Activated CD4-positive, alpha-beta T cell treated with anti-CD3 and anti-CD28 coated beads, Interleukin-2, amount 10 ng/mL, durations not matched to agents 7 days and 5 days (primary cell): ENCODE measurements at regions not wholly inside any gene's neighbourhood (a gene's known extent, or its start where the extent isn't known, plus 50 kb on each side); places are given as distances from the start of the nearest gene placed in this dataset.
A peak's percentile ranks its signal among the peaks of the same experiment; 100 is the strongest.
"Not testable (repeated sequence)": the region's sequence is repeated elsewhere in the genome, so short reads cannot be mapped to it uniquely, and the experiment has no call there.

ENCODE experiments used
- CTCF ChIA-PET: fragments of 350-600 bp; sonication (Branson Sonifier 250); formaldehyde crosslinking; loops from one replicate; lab custom pipeline; 2021; ENCODE audit warnings: antibody characterized with exemption; lab: Charles Lee
- POLR2A ChIA-PET: fragments of 350-600 bp; sonication (Branson Sonifier 250); formaldehyde crosslinking; loops from one replicate; lab custom pipeline; 2021; ENCODE audit warnings: antibody characterized with exemption; lab: Charles Lee
- DNase-seq: peaks from one replicate; pipeline ENCODE4 v3.0.0-alpha.2; 2020
- H3K27ac Mint-ChIP-seq: one replicate; pipeline ENCODE4 v1.8.0; 2021; ENCODE audit warnings: mild to moderate bottlenecking, moderate library complexity, mixed read lengths
- H3K27me3 Mint-ChIP-seq: one replicate; pipeline ENCODE4 v1.8.0; 2021; ENCODE audit warnings: mixed read lengths
- H3K36me3 Mint-ChIP-seq: one replicate; pipeline ENCODE4 v1.8.0; 2021; ENCODE audit warnings: low read depth, mixed read lengths
- H3K4me1 Mint-ChIP-seq: one replicate; pipeline ENCODE4 v1.8.0; 2021; ENCODE audit warnings: mixed read lengths
- H3K4me3 Mint-ChIP-seq: one replicate; pipeline ENCODE4 v1.8.0; 2021; ENCODE audit warnings: mild to moderate bottlenecking, moderate library complexity, mixed read lengths
- H3K9me3 Mint-ChIP-seq: one replicate; pipeline ENCODE4 v1.8.0; 2021; ENCODE audit warnings: mixed read lengths

- ChIA-PET POLR2A (no interaction called here), CTCF (interaction anchor here (0.6 to 3.2 kb wide), 16 partner anchors 8 to 787 kb away, joined by 3 to 24 read pairs (median 4); no protein-coding TSS in a partner anchor)
- no peak for DNase-seq
- Mint-ChIP-seq H3K27ac (no peak overlapping the region), H3K4me1 (peaks cover 13% of the 10 kb centered on the region), H3K4me3 (peak overlapping the region; percentile 79), H3K27me3 (no peaks in the 10 kb centered on the region), H3K9me3 (no peaks in the 10 kb centered on the region), H3K36me3 (no peaks in the 10 kb centered on the region)
Measured at GRCh38 chr13:95403349-95404140, 102.3 kb upstream of the ABCC4 start.

- Mint-ChIP-seq H3K36me3 (no peaks in the 10 kb centered on the region), H3K27ac (peak overlapping the region; percentile 65), H3K27me3 (no peaks in the 10 kb centered on the region), H3K9me3 (no peaks in the 10 kb centered on the region), H3K4me1 (peaks cover 13% of the 10 kb centered on the region), H3K4me3 (peak overlapping the region; percentile 79)
- ChIA-PET POLR2A (interaction anchor here (0.6 kb wide), 1 partner anchor 215 kb away, joined by 6 read pairs; no protein-coding TSS in a partner anchor), CTCF (interaction anchor here (0.6 to 3.2 kb wide), 17 partner anchors 8 to 788 kb away, joined by 3 to 24 read pairs (median 4); no protein-coding TSS in a partner anchor)
- peak; percentile 81 for DNase-seq
Measured at GRCh38 chr13:95404141-95404882, 103.1 kb upstream of the ABCC4 start.

DNA sequence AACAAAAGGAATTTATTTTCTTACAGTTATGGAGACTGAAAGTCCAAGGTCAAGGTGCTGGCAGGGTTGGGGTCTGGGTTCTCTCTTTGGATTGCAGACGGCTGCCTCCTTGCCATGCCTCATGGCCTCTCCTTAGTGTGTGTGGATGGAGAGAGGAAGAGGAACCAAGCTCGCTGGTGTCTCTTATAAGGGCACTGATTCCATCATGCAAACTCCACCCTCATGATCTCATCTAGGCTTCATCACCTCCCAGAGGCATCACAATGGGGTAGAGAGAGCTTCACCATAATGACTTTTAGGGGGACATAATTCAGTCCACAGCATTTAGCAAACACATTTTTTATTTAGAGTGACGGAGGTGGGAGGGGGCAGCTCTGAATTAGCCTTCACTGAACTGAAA is 104.9 kb upstream of the ABCC4 start:
- no peak overlapping the region for H3K27ac Mint-ChIP-seq
- peaks cover 13% of the 10 kb centered on the region for H3K4me1 Mint-ChIP-seq
- no peaks in the 10 kb centered on the region for H3K27me3 Mint-ChIP-seq
- DNase-seq = no peak
- no peaks in the 10 kb centered on the region for H3K36me3 Mint-ChIP-seq
- ChIA-PET CTCF (interaction anchor here (1.0 to 3.2 kb wide), 3 partner anchors 25 to 721 kb away, joined by 3 to 24 read pairs (median 3); no protein-coding TSS in a partner anchor), POLR2A (no interaction called here)
- no peak overlapping the region for H3K4me3 Mint-ChIP-seq
- no peaks in the 10 kb centered on the region for H3K9me3 Mint-ChIP-seq

DNA sequence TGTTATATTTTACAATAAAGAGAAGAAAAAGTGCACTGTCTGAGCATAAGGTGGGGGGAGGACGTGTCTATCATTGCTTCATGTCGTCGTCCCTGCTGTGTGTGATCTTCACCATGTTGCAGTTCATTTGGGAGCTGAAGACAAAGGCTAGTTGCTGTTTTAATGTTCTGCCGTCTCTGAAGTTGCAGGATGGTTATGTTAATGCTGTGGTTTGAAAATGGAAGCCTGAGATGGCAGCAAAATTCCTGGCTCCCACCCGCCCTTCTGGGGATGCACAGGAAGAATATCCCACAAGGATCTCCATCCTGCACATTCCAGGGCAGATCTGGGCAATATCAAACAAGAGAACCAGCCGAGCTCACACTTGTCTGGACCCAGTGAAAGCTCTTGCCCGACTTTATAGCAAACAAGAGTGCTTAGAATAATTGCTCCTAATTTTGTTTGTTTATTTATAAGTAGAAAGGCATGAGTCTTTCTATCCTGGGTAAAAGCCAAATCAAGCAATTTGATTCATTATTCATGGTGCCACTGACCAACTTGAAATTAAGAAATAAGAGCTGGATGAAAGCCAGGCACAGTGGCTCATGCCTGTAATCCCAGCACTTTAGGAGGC is 110.3 kb upstream of the ABCC4 start:
- no peaks in the 10 kb centered on the region for H3K27me3 Mint-ChIP-seq
- CTCF ChIA-PET = interaction anchor here (1.0 kb wide), 1 partner anchor 11 kb away, joined by 3 read pairs; no protein-coding TSS in a partner anchor
- no peaks in the 10 kb centered on the region for H3K4me1 Mint-ChIP-seq
- POLR2A ChIA-PET = no interaction called here
- no peak for DNase-seq
- no peaks in the 10 kb centered on the region for H3K9me3 Mint-ChIP-seq
- H3K36me3 Mint-ChIP-seq = no peaks in the 10 kb centered on the region
- H3K4me3 Mint-ChIP-seq = no peak overlapping the region
- H3K27ac Mint-ChIP-seq = no peak overlapping the region

DNA sequence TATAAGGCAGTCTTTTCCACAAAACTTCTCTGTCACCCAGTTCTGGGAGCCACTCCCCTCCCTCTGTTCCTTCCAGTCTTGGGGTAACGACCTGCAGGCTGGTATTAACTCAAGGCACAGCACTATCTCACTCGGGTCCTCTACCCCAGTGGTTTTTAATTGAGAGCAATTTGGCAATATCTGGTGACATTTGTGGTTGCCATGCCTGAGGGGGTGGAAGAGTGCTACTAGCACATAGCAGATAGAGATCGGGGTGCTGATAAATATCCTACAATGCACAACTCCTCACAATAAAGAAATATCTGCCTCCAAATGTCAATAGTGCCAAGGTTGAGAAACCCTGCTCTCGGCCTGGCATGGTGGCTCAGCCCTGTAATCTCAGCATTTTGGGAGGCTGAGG is 117.7 kb upstream of the ABCC4 start:
- Mint-ChIP-seq H3K27ac (no peak overlapping the region), H3K4me1 (no peaks in the 10 kb centered on the region), H3K4me3 (no peak overlapping the region), H3K9me3 (no peaks in the 10 kb centered on the region), H3K36me3 (no peaks in the 10 kb centered on the region), H3K27me3 (peaks cover 3% of the 10 kb centered on the region)
- ChIA-PET CTCF (interaction anchor here (0.8 kb wide), 1 partner anchor 17 kb away, joined by 3 read pairs; no protein-coding TSS in a partner anchor), POLR2A (no interaction called here)
- no peak for DNase-seq

DNA sequence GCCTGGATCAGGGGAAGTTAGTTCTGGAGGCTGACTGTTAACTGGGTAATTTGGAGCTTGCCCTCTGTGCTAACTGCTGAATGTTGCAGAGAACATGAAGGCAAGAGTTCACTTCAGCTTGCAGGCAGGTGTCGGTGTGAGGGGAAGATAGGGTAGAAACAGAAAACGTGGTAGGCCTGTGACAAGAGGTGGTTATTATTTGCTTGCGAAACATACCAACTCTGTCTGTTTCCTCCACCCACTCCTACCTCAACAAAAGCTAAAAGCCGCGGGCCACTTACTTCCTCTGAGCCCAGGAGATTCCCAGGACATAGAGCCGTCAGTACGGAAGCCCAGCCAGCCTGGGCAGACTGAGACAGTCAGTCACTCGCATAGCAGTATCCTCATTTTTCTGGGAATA is 119.2 kb upstream of the ABCC4 start:
- ChIA-PET CTCF (interaction anchor here (0.6 kb wide), 1 partner anchor 62 kb away, joined by 3 read pairs; no protein-coding TSS in a partner anchor), POLR2A (no interaction called here)
- Mint-ChIP-seq H3K9me3 (no peaks in the 10 kb centered on the region), H3K4me3 (no peak overlapping the region), H3K36me3 (no peaks in the 10 kb centered on the region), H3K27me3 (peaks cover 3% of the 10 kb centered on the region), H3K27ac (no peak overlapping the region), H3K4me1 (no peaks in the 10 kb centered on the region)
- no peak for DNase-seq

DNA sequence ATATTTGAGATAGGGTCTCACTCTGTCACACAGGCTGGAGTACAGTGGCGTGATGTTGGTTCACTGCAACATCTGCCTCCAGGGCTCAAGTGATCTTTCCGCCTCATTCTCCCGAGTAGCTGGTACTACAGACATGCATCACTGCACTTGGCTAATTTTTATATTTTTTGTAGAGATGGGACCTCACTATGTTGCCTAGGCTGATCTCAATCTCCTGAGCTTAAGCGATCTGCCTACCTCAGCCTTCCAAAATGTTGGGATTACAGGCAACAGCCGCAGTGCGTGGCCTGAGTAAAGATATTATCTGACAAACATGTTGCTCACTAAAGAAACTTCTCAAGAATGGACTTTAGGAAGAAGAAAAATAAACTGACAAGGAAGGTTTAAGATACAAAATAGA is 125.4 kb upstream of the ABCC4 start:
- CTCF ChIA-PET = no interaction called here
- no peak overlapping the region for H3K27ac Mint-ChIP-seq

DNA sequence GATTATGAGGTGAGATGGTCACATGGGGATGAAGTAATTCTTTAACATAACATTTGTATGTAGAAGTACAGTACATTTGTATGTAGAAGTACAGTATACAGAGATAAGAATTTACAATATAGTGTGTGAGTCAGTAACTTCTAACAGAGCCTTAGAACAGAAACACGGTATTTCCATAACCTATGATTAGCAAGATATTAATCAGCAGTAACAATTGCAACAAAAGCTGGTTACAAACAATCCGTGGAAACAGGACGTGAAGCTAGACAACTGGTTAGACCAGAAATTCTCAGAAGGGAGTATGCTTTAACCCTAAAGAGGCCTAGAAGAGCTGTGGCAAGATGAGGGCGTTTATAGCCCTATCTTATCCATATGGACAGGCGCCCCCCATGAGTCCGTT is 122.0 kb upstream of the CLDN10 start:
- H3K9me3 Mint-ChIP-seq, H3K4me3 Mint-ChIP-seq, CTCF ChIA-PET, POLR2A ChIA-PET, DNase-seq, H3K36me3 Mint-ChIP-seq, H3K27ac Mint-ChIP-seq, H3K27me3 Mint-ChIP-seq, H3K4me1 Mint-ChIP-seq: not testable (repeated sequence)

More for the DNA sequence above, 125.4 kb upstream of the ABCC4 start:
- Mint-ChIP-seq H3K4me1 (no peaks in the 10 kb centered on the region), H3K9me3 (no peaks in the 10 kb centered on the region), H3K4me3 (no peak overlapping the region), H3K36me3 (no peaks in the 10 kb centered on the region), H3K27me3 (no peaks in the 10 kb centered on the region)
- POLR2A ChIA-PET = no interaction called here
- no peak for DNase-seq

GRCh38 chr13:95432141-95432540 is 120.4 kb upstream of the CLDN10 start:
- no peaks in the 10 kb centered on the region for H3K27me3 Mint-ChIP-seq
- CTCF ChIA-PET = no interaction called here
- no peak for DNase-seq
- no peak overlapping the region for H3K4me3 Mint-ChIP-seq
- no peak overlapping the region for H3K27ac Mint-ChIP-seq
- no peaks in the 10 kb centered on the region for H3K4me1 Mint-ChIP-seq
- POLR2A ChIA-PET = no interaction called here
- H3K9me3 Mint-ChIP-seq = no peaks in the 10 kb centered on the region
- H3K36me3 Mint-ChIP-seq = no peaks in the 10 kb centered on the region

DNA sequence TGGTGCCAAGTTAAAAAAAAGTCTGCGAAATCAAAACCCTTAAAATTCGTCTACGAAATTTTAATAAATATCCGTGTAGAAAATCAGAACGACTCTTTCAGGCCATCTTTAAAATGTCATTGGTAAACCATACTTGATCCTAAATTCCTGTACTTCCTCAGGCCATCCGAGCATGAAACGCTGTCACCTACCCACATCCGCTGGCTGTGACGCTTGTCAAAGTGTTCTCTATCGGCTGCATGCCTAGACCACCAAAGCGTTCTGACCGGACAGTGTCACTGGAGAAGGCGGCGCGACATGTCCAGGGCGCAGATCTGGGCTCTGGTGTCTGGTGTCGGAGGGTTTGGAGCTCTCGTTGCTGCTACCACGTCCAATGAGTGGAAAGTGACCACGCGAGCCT is 119.0 kb upstream of the CLDN10 start:
- no peaks in the 10 kb centered on the region for H3K4me1 Mint-ChIP-seq
- no peaks in the 10 kb centered on the region for H3K36me3 Mint-ChIP-seq
- H3K27ac Mint-ChIP-seq = no peak overlapping the region
- no peaks in the 10 kb centered on the region for H3K27me3 Mint-ChIP-seq
- ChIA-PET POLR2A (no interaction called here), CTCF (no interaction called here)
- no peaks in the 10 kb centered on the region for H3K9me3 Mint-ChIP-seq
- DNase-seq = no peak
- no peak overlapping the region for H3K4me3 Mint-ChIP-seq

GRCh38 chr13:95434111-95434510 is 118.4 kb upstream of the CLDN10 start:
- no peaks in the 10 kb centered on the region for H3K9me3 Mint-ChIP-seq
- no peak overlapping the region for H3K4me3 Mint-ChIP-seq

DNA sequence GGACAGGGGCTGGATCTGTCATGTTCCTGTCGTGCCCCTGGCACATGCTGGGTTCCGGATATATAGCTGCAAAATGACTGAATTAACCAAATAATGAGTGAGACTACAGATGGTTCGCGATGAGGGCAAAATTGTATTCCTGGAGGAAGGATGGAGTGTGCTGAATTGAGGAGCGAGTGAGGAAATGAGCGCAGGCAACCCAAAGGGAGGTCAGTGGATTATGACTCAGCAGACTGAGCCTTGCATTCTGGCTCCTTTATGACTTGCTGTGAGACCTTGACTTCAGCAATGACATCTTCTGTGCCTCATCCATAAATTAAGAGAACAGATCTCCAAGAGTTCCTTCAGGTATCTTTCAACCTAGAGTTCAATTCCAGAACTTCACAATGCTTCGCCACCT is 115.0 kb upstream of the CLDN10 start:
- Mint-ChIP-seq H3K27ac (no peak overlapping the region), H3K27me3 (no peaks in the 10 kb centered on the region), H3K9me3 (no peaks in the 10 kb centered on the region), H3K4me1 (no peaks in the 10 kb centered on the region), H3K4me3 (no peak overlapping the region), H3K36me3 (no peaks in the 10 kb centered on the region)
- ChIA-PET CTCF (no interaction called here), POLR2A (no interaction called here)
- DNase-seq = no peak

More at GRCh38 chr13:95434111-95434510, 118.4 kb upstream of the CLDN10 start:
- Mint-ChIP-seq H3K27ac (no peak overlapping the region), H3K4me1 (no peaks in the 10 kb centered on the region), H3K36me3 (no peaks in the 10 kb centered on the region), H3K27me3 (no peaks in the 10 kb centered on the region)
- DNase-seq = no peak
- CTCF ChIA-PET = no interaction called here
- POLR2A ChIA-PET = no interaction called here

GRCh38 chr13:95438297-95438696 is 114.2 kb upstream of the CLDN10 start:
- no peaks in the 10 kb centered on the region for H3K9me3 Mint-ChIP-seq
- DNase-seq = no peak
- ChIA-PET CTCF (no interaction called here), POLR2A (no interaction called here)
- no peaks in the 10 kb centered on the region for H3K27me3 Mint-ChIP-seq
- H3K27ac Mint-ChIP-seq = no peak overlapping the region
- H3K36me3 Mint-ChIP-seq = no peaks in the 10 kb centered on the region
- H3K4me3 Mint-ChIP-seq = no peak overlapping the region
- H3K4me1 Mint-ChIP-seq = no peaks in the 10 kb centered on the region
